ENCODE measurements at regions not wholly inside any gene's neighbourhood (a gene's known extent, or its start where the extent isn't known, plus 50 kb on each side); places are given as distances from the start of the nearest gene placed in this dataset.

DNA sequence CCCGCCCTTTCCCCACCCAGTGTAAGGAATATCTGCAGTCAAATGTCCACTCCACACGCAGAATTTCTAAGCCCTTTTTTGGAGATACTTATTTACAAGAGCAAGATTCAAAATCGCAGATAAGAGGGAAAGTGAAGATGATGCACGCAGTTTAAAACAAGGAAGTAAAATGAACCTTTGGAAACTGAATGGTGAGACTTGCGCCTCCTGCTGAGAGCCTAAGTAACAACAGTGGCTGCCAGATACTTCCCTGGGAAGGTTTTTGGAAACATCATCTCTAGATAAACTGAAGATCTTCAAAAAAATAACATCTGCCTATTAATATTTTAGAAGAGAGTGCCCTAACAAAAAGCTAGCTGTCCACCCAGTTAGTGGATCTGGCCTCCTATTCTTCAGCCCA is 963.1 kb upstream of the FAT3 start:
- Mint-ChIP-seq H3K36me3 (ENCODE audit: low read depth) (no peaks in the 10 kb centered on the region), H3K4me1 (ENCODE audit: low read depth) (peaks cover 36% of the 10 kb centered on the region), H3K27me3 (ENCODE audit: low read depth) (no peaks in the 10 kb centered on the region), H3K9me3 (ENCODE audit: low read depth) (no peaks in the 10 kb centered on the region), H3K27ac (ENCODE audit: unreplicated experiment) (no peak overlapping the region), H3K4me3 (ENCODE audit: unreplicated experiment) (no peak overlapping the region)
- DNase-seq (ENCODE audit: low spot score): no peak
- TF ChIP-seq, protein P1, sequence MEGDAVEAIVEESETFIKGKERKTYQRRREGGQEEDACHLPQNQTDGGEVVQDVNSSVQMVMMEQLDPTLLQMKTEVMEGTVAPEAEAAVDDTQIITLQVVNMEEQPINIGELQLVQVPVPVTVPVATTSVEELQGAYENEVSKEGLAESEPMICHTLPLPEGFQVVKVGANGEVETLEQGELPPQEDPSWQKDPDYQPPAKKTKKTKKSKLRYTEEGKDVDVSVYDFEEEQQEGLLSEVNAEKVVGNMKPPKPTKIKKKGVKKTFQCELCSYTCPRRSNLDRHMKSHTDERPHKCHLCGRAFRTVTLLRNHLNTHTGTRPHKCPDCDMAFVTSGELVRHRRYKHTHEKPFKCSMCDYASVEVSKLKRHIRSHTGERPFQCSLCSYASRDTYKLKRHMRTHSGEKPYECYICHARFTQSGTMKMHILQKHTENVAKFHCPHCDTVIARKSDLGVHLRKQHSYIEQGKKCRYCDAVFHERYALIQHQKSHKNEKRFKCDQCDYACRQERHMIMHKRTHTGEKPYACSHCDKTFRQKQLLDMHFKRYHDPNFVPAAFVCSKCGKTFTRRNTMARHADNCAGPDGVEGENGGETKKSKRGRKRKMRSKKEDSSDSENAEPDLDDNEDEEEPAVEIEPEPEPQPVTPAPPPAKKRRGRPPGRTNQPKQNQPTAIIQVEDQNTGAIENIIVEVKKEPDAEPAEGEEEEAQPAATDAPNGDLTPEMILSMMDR (IDR thresholded peaks at IDR 0.05): peak; percentile 28

DNA sequence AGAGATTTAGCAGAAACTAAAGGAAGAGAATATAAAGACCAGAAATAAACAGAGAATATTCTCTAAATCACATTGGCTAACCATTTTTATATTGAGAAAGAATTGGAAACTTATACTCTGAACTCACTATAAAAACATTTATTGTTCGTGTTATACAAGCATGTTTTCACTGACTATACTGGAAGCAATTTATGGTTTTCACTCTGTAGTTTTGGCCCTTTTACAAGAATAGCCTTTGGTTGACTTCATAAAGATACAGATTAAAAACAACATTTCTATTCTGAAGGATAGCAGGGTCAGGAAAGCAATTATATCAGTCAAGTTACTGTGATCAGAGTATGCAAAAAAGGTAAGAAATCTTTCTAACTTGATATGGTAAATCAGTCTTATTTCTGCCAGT is 965.7 kb upstream of the FAT3 start:
- Mint-ChIP-seq H3K4me1 (ENCODE audit: low read depth) (peaks cover 32% of the 10 kb centered on the region), H3K27ac (ENCODE audit: unreplicated experiment) (peak overlapping the region; percentile 59), H3K36me3 (ENCODE audit: low read depth) (no peaks in the 10 kb centered on the region), H3K4me3 (ENCODE audit: unreplicated experiment) (no peak overlapping the region), H3K9me3 (ENCODE audit: low read depth) (no peaks in the 10 kb centered on the region), H3K27me3 (ENCODE audit: low read depth) (no peaks in the 10 kb centered on the region)
- TF ChIP-seq, protein P1 (IDR thresholded peaks at IDR 0.05): no peak
- DNase-seq (ENCODE audit: low spot score): no peak

DNA sequence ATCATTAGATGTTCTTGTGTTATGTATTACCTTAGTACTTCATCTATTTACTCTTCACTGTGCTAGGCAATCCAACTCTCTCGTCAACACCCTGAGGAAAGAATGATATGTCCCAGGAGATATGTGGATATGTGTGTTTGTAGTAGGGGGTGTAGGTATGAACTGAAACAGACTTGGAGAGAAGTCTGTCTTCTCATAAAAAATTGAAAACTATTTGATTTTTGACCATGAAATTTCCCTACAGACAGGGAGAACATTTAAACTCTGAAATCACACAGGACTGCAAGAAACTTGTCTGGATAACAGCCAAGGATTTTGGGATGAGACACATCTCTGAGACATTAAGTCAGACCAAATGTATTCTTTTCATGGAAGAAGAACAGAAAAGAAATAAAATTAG is 967.0 kb upstream of the FAT3 start:
- Mint-ChIP-seq H3K4me1 (ENCODE audit: low read depth) (peaks cover 26% of the 10 kb centered on the region), H3K9me3 (ENCODE audit: low read depth) (peaks cover under 1% of the 10 kb centered on the region), H3K27ac (ENCODE audit: unreplicated experiment) (peak overlapping the region; percentile 59), H3K36me3 (ENCODE audit: low read depth) (peaks cover 3% of the 10 kb centered on the region), H3K27me3 (ENCODE audit: low read depth) (peaks cover 2% of the 10 kb centered on the region), H3K4me3 (ENCODE audit: unreplicated experiment) (peak overlapping the region; percentile 12)
- TF ChIP-seq, protein P1 (IDR thresholded peaks at IDR 0.05): no peak
- DNase-seq (ENCODE audit: low spot score): no peak

DNA sequence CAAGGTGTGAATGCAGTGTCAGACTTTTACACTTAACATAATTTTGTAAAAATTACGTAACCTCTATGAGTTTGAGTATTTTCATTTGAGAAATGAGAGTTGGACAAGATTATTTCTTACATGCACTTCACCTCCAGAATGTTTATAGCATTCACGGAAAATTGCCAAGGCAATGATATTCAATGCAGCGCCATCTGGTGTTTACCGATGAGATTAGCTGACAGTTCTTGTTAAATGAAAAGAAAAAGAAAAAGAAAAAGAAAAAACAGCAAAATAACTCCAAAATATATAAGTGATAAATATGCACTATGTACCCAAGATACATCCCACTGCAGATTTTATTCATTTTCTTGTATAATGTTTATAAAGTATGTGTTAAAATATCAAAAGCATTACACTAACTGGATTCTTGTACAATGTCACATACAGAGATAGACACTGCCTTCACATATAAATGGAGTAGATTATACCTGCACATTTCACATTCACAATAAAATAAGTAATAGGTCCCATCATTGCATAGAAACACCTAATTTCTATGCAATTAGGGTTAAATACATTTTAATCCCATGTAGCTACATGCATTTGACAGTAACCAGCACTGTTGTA is 976.3 kb upstream of the FAT3 start:
- DNase-seq (ENCODE audit: low spot score): no peak
- Mint-ChIP-seq H3K27me3 (ENCODE audit: low read depth) (no peaks in the 10 kb centered on the region), H3K36me3 (ENCODE audit: low read depth) (peaks cover 11% of the 10 kb centered on the region), H3K27ac (ENCODE audit: unreplicated experiment) (no peak overlapping the region), H3K9me3 (ENCODE audit: low read depth) (peaks cover 15% of the 10 kb centered on the region), H3K4me1 (ENCODE audit: low read depth) (peaks cover 28% of the 10 kb centered on the region), H3K4me3 (ENCODE audit: unreplicated experiment) (no peak overlapping the region)
- TF ChIP-seq, protein P1 (IDR thresholded peaks at IDR 0.05): peak; percentile 93

DNA sequence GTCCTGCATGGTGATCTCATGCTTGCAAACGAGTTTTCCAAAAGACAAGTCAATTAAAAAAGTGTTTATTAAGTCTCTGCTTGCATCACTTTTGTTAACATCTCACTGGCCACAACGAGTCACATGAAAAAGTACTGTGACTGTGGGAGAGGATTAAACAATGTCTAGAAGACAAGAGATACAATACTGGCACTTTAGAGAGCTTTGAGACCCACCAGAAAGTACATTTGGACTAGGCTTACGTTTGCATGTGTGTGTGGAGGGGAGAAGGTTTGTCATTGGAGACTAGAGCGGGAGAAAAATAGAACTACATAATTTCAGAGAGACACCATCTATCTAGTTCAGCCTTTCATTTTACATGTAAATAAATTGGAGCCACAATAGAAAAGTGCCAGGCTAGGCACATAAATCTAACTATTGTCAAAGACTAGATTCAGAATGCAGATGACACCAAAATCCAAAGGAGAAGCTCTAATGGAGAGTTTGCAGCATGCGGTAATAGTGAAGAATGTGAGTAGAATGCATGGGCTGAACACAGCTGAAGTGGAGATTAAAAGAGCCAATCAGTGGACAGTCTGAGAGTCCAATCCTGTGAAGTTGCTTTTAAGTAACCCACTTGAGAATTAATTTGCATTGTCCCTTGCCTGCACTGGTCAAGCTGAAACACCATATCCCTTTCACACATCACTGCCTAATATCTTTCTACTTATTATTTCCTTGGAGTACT is 977.4 kb upstream of the FAT3 start:
- DNase-seq (ENCODE audit: low spot score): no peak
- no peak overlapping the region for H3K27ac Mint-ChIP-seq (ENCODE audit: unreplicated experiment)
- peaks cover 9% of the 10 kb centered on the region for H3K9me3 Mint-ChIP-seq (ENCODE audit: low read depth)
- H3K4me3 Mint-ChIP-seq (ENCODE audit: unreplicated experiment): no peak overlapping the region
- peaks cover 38% of the 10 kb centered on the region for H3K4me1 Mint-ChIP-seq (ENCODE audit: low read depth)
- TF ChIP-seq, protein P1 (IDR thresholded peaks at IDR 0.05): no peak
- H3K36me3 Mint-ChIP-seq (ENCODE audit: low read depth): peaks cover 6% of the 10 kb centered on the region
- no peaks in the 10 kb centered on the region for H3K27me3 Mint-ChIP-seq (ENCODE audit: low read depth)

Data from chondrocyte (in vitro differentiated cells).